HG03045 (cell line): ENCODE measurements at regions not wholly inside any gene's neighbourhood (a gene's known extent, or its start where the extent isn't known, plus 50 kb on each side); places are given as distances from the start of the nearest gene placed in this dataset.

Source experiments
- ATAC-seq: cut with Tn5 transposase; IDR thresholded peaks from one replicate; pipeline ENCODE4 v1.9.1; 2021; ENCODE audit warnings: mild to moderate bottlenecking, moderate library complexity; ENCODE audit not compliant: unreplicated experiment

DNA sequence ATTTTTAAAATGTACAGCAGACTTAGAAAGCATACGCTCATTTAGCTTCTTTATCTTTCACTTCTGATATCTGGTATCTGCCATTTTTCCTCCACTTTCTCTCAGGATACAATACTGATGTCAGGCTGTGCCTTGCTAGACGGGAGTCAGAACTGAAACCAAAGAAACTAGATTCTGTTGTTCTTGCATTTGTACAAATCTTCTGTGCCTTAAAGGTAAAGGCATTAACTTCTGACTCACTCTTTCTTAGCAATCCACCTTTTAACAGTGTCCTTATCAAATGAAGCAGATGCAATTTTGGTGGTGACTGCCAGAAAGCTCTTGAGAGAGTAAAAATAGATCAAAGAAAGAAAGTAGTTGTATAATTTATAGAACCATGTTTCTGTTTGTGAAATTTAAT, 370.4 kb downstream of the PCDH20 start:
- no peak for ATAC-seq

DNA sequence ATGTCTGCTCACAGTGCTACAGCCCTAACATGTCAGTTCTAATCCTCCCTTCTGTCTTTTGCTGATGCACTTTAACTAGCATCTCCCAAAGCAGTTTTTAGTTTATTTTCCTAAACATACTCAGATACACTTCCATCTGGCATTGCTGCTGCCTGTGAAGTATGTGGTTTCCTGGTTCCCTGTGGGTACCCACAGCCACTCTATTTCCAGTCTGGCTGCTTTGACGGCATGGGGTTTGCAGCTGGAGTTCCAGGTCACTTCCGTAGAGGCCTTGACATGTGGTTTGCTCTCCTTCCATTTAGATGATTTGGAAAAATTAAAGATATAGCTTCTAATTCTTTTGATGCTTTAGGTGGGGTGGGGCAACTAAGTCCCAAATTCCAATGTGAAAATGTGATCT, 375.5 kb downstream of the PCDH20 start:
- ATAC-seq = no peak

DNA sequence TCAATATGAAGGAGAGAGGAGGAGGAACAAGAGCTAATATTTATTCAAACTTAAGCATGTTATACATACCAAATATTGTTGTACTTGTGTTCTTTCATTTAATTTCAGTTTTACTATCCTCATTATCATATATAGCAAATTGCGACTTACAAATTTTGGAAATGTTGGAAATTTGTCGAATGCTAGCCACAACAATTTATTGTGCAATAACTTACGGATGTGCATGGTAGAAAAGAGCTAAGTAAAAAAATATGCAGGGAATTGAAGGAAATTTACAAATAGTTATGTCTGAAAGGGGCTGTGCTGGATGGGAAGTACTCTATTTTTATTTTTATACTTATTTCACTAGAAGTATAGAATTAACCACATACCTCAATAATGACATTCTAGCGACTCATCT, 376.3 kb downstream of the PCDH20 start:
- ATAC-seq = no peak

DNA sequence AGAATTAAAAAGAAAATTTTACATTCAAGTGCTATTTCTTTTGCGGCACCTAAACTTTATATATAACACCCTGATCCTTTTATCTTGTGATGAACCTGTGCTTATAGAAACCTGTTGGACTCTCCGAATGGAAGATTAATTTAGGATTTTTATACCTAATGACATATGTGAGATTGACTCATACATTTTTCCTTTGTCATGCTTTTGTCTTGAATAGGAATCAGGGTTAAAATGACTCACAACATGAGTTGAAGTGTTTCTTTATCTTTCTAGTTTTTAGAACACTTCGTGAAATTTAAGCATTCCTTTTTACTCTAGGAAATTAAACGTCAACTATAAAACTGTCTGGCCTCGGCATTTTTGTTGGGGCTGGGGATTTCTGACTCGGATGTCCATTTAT, 378.9 kb downstream of the PCDH20 start:
- no peak for ATAC-seq

DNA sequence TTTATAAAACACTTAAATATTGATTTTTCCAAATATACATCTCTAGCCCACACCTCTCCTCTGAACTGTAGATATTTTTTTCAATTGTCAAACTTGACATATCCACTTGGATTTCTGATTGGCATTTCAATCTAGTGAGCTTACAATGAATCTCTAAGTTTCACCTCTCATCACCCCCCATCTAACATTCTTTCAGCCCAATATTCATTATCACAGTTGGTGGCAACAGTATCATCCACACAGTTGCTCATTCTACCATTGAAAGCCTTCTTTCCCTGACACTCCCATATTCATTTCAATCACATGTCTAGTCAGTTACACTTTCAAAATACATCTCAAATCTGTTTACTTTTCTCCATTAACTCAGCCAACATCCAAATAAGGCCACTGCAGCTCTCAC, 385.2 kb downstream of the PCDH20 start:
- ATAC-seq = no peak

DNA sequence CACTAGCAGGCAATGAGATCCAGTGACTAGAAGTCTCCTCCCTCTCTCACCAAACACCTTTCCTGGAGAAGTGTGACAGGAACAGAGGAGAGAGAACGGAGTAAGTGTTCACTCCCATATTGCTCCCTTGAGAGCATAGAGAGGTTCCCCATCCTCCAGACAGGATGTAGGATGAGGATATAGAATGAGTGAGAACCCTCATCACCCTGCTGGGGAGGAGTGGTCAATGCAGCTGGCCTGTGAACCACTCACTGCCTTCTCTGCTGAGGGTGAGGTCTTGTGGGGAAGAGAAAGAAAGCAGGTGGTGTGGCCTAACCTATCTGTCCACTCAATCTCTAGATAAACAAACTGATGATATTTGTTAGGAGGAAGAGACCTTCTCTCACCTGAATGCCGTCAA, 386.6 kb downstream of the PCDH20 start:
- no peak for ATAC-seq

DNA sequence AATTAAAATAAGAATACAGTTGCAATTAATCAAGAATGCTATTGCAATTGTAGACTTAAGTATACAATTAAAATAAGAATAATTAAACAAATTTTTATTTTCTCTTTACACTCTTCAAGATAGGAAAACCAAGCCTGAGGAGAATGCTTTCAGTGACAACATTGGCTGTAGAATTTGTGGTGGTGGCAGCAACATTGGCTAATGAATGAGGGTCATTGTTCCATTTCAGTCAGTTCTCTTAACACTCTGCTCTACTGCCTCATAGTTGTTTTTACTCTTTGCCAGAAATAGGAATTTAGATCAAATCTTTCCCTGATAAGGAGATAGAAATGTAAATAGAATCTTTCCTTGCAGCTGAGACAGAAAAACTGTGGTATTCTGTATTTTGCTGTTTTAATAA, 391.6 kb downstream of the PCDH20 start:
- ATAC-seq = no peak

DNA sequence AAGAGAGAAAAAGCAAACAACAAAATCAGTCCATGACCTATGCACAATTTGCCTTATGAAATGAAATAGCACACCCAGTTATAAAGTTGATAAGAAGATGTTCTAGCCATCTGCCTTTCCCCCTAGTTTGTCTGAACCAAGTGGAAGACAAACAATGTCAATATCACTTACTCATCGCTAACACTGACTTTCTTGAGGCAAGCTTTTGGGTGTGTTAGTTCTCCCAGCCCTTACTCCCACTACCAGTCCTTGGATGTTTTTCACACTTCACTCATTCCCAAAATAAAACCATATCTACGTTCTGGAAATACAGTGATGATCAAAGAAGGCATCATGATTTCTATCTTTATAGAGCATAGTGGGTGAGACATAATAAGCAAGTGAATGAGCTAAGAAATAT, 393.8 kb downstream of the PCDH20 start:
- ATAC-seq = no peak

DNA sequence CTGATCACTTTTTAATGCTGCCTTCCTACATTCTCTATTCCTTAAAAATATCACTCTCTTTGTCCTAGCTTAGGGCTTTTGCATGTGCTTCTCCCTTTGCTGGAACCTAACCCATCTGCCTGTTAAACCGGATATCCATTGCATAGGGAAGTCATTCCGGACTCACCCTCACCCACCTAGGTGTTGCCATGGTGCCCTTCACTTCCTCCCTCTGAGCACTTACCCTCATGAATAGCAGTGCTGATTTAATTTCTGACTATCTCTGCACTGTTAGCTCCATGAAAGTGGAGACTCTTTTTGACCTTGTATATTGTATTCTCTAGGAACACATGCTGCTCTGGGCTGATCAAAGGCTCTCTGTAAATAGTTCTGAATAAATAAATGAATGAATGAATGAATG, 401.9 kb downstream of the PCDH20 start:
- no peak for ATAC-seq

DNA sequence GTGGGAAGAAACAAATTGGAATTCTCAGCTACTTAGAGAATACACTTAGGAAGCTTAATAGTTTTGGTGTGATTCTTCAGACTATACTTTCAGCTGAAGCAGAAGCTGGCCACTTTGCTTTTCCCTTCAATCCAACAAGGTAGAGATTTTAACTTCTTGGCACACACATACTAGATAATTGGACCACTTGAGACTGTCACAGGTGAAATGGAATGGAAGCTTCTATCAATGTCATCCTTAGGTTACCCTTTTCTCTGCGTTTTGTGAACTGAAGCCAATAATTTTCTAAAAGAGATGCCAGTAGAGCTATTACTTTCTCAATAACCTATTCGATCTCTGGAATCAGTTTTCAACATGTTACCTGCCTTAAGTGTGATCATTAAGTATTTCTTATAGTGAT, 405.3 kb downstream of the PCDH20 start:
- no peak for ATAC-seq

DNA sequence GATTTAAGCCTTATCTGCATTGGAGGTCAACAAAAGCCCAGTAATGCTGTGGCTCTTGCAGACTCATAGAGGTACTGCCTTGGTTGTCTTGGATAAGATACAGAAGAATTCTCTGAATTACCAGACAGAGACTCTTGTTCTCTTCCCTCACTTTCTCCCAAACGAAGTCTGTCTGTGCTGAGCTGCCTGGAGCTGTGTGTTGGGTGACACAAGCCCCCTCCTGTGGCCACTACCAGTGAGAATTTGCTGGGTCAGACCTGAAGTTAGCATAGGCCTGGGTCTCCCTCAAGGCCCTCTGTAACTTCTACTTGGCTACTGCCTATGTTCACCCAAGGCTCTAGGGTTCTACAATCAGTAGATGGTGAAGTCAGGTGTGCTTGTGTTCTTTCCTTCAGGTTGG, 413.0 kb downstream of the PCDH20 start:
- no peak for ATAC-seq

DNA sequence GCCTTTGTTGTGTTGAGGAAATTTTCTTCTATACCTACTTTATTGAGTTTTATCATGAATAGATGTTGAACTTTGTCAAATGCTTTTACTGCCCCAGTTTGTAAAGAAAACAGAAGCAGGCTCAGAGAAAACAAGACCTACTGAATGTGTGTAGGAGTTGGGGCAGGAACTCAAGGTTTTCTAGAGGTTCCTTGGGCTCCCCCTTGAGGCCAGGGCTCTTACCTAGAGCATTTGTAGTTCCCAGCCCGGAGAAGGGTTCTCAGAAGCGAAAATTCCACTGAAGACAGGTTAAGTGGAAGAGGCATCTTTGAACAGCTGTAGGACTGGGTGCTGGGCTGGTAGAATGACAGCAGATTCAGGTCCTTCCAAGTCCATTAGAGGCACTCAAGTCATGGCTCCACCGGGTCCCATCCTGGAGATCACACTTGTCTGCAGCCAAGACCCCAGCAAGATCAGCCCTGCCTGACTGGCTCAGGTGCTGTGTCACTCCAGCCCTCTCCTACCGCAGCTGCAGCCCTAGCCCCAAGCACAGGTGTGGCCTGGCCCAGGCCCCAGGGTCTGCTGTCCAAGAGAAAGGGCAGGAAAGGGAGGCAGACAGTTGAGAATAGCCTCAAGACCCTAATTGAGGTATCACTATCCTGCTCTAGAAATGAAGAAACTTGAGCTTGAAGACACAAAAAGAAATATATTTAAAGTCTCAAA, 425.5 kb downstream of the PCDH20 start:
- no peak for ATAC-seq

DNA sequence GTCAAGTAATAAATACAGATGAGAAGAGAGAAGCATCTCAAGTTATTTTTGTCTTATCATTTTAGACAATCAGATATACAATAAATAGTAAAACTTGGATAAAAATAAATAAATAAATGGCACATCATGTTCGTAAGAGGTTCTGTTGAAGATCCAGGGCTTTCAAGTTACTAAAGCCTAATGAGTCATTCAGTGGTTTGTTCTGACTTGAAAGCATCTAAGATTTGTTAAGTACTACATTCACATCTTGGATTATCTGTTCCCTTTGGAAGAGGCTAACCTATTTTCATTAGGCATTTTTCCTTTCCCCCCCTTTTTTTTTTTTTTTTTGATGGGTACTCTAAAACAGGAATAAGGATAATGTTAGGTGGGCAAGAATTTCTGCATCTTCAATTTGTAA, 429.3 kb downstream of the PCDH20 start:
- no peak for ATAC-seq

DNA sequence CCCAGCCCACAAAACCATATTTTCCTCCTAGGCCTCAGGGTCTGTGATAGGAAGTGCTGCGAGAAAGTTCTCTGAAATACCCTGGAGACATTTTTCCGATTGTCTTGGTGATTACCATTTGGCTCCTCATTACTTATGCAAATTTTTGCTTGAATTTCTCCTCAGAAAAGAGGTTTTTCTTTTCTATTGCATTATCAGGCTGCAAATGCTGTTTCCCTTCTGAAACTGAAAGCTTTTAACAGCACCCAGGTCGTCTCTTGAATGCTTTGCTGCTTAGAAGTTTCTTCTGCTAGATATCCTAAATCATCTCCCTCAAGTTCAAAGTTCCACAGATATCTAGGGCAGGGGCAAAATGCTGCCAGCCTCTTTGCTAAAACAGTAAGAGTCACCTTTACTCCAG, 434.2 kb downstream of the PCDH20 start:
- ATAC-seq = no peak

DNA sequence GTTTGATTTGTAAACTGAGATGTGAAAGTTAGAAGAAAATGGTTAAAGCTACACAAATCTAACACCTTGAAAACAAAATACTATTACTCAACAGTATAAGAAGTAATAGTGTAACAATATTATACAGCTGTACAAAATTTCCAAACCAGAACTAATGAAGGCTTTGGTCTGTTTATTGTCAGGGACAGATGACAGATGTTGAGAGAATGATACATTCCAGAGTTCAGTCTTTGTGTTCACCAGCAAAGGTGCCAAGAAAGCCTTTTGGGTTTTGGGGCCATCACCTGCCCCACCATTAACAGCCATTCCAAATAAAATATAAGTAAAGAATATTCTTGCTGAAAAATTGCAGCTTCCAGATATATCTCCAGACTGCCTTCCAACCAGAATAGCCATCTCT, 439.3 kb downstream of the PCDH20 start:
- ATAC-seq = no peak

DNA sequence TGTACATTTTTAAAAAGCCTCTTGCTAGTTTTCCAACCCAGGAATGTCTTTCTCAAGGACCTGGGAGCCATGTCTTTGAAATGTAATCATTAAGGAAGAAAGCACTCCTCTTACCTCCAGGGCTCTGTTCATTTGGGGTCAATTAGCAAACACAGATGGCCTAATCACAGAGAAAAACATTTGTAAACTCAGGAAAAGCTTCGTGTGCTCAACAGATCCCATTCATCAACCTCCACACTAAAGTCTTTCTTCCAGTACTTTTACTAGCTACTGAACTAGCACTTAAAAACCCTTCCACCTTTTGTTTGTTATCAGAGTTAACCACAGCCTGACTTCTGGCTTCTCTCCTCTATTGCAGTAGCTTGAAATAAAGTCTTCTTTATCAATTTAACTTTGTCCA, 441.4 kb downstream of the PCDH20 start:
- ATAC-seq = no peak

DNA sequence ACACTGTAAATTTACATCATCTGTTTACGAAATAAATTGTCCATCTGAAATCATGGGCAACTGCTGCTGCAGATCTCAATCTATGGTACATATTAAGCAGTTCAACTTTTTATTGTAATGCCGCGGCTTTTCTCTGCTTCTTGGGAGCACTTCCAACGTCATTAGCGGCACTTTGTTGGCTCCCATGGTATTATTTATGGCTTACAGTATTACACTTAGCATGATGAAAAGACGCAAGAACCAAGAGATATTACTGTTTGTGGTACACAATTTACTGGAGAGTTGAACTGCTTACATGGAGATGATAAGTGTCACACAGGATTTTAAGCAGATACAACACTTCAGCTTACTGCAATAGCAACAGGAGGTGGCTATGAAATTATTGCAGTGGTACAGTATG, 442.1 kb downstream of the PCDH20 start:
- ATAC-seq = no peak

DNA sequence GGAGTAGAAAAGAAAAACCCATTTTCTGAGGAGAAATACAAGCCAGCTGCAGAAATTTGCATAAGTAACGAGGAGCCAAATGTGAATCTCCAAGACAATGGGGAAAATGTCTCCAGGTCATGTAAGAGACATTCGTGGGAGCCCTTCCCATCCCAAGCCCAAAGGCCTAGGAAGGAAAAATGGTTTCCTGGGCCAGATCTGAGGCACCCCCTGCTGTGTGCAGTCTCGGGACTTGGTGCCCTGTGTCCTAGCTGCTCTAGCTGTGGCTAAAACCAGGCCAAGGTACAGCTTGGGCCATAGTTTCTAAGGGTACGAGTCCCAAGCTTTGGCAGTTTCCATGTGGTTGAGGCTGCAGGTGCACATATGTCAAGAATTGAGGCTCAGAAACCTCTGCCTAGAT, 444.9 kb downstream of the PCDH20 start:
- ATAC-seq = no peak

DNA sequence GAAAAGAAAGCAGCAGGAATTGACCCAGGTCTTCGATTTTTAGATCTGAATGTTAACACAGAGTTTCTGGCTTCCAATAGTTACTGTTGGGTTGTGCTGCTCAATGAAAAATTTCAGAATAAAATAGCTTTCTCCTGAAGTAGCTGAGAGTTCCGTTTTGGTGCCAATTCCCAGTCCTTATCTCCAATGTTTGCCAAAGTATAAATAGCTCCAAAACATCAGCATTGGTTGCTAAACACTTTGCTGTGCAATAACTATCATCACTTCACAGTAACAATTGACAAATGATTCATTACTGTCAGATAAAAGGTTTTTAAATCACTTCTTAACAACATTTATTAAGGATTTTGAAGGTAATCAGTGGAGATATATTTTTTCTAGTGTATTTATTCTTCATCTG, 446.0 kb downstream of the PCDH20 start:
- ATAC-seq = no peak

DNA sequence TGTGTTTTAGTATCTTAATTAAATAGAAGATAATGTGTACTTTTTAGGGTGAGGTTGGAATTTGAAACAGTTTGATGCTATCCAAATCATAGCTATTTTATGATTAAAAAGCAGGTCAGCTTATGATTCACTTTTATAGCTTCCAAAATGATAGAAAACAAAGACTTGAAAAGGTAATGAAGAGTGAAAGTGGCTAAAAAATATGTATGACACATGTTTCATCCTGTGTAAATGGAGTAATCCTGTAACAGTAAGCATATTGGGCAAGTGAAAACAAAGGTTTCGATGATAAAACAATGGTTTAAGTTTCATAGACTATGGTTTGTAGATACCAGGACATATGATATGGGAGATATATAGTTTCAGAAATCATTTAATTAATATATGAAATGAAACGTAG, 456.2 kb downstream of the PCDH20 start:
- no peak for ATAC-seq

DNA sequence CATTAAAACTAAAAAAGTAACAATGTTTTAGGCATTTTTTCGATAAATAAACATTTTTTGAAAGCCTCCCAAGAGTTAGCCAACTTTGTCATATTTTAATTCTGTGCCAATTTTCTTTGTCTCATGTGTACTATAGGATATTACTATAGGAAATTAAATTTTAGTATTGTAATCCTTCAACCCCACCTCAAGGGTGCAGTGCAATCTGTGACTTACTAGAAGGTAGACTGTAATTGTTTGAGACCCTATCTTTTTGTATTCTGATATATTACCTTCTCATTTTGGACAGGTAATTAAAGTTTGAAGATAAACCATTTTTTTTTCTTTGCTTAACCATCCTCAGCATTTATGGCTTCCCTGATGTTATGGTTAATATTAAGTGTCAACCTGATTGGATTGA, 457.8 kb downstream of the PCDH20 start:
- no peak for ATAC-seq

DNA sequence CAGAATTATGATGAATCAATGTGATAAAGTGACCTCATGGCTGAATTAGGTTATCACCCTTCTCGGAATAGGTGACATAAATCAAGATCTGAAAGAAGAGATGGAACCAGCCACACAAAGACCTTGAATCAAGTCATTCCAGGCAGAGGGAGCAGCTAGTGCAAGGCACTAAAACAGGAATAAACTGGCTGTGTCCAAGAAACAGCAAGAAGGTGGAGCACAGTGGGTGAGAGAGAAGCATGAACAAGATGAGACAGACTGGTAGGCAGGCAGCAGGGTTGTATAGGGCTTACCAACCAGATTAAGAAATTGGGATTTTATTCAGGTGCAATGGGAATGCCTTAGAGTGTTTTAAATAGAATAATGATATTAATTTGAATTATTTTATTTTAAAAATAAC, 470.3 kb downstream of the PCDH20 start:
- ATAC-seq = no peak

DNA sequence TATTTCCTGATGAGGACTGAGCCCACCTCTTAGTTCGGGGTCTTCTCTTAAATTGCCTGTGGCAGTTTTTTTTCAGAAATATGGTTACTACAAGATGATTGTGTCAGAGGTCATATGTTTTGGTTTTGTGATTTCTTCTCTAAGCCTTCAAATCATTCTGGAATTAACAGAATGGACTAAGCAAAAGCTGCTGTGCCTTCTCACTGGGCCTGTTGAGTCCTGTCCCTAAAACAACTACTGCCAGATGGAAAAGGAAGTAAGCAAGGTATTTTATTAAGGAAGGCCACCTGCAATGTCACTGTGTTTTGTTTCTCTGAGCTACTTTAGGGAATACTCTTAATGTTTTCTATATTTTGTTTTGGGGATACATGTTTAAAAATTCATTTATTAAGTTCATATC, 470.8 kb downstream of the PCDH20 start:
- ATAC-seq = no peak

DNA sequence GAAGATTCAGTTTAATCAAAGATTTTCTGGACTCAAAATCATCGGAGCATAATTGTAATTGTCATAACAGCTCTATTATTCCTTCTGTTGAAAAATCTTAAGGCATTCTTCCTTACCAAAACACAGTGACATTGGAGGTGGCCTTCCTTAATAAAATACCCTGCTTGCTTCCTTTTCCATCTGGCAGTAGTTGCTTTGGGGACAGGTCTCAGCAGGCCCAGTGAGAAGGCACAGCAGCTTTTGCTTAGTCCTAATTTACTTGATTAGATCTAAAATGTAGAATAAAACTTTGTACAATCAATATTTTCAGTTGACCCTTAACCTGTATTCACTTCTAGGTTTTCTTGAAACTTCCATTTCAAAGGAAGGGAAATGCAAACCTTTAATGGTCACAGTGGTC, 471.6 kb downstream of the PCDH20 start:
- no peak for ATAC-seq
